H54 (cell line): ENCODE measurements at regions not wholly inside any gene's neighbourhood (a gene's known extent, or its start where the extent isn't known, plus 50 kb on each side); places are given as distances from the start of the nearest gene placed in this dataset.
"Not testable (repeated sequence)": the region's sequence is repeated elsewhere in the genome, so short reads cannot be mapped to it uniquely, and the experiment has no call there.

ENCODE experiments used
- DNase-seq: peaks from one replicate; pipeline ENCODE4 v3.0.0; 2011; ENCODE audit warnings: low spot score, mixed read lengths; ENCODE audit not compliant: insufficient read length
- FAIRE-seq: peaks from 3 replicates; lab custom pipeline; 2011; peaks lifted over from hg19 to GRCh38; lab: Jason Lieb, UNC
- POLR2A ChIP-seq: IDR thresholded peaks from 2 replicates; pipeline ENCODE4 v1.6.1; 2011; ENCODE audit warnings: low read depth, mild to moderate bottlenecking, low read length

DNA sequence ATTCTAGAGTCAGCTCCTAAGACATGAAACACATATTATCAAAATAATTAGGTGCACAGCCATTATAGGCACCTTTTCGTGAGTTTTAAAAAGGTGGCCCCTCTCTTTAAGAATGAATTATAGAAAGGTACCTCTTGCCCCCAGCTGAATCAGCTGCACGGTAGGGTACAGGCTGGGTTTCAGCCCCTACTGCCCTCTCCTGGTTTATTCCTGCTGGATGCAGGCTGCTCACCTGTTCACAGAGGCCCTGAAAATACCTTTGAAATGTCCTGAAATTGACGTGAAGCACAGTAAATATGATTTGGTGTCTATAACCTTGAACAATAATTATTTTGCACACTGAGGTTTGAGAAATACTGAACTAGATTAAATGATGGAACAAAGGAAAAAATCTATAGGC lies 504.8 kb upstream of the SGCD start:
- TF ChIP-seq POLR2A, result no peak
- FAIRE-seq, result no peak
- no peak for DNase-seq

DNA sequence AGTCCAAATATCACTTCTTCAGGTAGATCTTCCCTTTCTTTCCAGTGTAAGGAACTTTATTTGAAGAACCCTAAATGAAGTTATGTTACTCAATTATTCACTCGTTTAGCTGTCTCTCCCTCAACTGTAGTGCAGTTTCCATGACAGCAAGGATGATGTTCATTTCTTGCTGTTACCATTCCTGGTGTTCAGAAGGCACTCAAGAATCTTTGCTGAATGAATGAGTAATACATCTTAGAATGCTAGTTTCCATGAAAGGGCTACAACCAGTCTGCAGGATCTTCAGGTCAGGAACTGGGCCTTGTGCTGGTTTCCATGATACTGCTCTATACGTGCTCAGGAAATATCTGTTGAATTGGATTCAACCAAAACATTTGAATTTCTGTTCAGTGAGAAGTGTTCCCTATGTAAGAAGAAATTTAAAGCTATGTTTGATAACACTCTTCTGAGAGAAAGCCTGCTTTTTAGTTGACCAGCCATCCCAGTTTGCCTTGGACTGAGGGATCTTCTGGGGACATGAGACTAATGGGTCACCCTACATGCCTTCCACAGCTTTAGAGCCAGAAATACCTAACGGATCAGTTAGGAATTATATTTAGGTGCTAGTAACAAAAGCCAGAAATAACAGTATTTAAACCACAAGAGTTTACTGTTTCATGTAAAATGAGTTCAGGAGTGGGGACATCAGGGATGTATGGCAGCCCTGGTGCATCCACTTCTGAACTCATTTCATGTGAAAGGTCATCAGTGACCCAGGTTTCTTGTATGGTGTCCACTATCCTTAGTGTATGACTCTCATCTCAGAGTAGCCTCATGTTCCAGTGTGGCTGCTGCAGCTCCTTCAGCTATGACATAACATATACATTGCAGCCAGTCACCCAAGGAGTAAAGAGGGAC lies 500.1 kb upstream of the SGCD start:
- FAIRE-seq, result no peak
- no peak for DNase-seq
- TF ChIP-seq POLR2A, result no peak

DNA sequence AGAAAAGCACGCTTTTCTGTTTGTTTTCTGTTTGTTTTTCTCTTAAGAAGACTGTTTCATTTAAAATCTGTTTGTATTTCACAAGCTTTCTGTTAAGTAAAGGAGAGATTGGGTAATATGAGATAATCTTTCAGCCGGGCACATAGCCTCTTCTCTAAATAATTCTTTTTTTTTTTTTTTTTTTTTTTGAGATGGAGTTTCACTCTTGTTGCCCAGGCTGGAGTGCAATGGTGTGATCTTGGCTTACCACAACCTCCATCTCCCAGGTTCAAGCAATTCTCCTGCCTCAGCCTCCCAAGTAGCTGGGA lies 499.5 kb upstream of the SGCD start:
- FAIRE-seq, result not testable (repeated sequence)

GRCh38 chr5:155827949-155828348 lies 499.0 kb upstream of the SGCD start:
- FAIRE-seq (no peak), DNase-seq (no peak)
- no peak for TF ChIP-seq POLR2A

More for the DNA sequence above, 499.5 kb upstream of the SGCD start:
- not testable (repeated sequence) for DNase-seq

GRCh38 chr5:155831491-155831890 lies 495.5 kb upstream of the SGCD start:
- DNase-seq, result no peak

GRCh38 chr5:155833287-155833686 lies 493.7 kb upstream of the SGCD start:
- no peak for TF ChIP-seq POLR2A
- FAIRE-seq (no peak), DNase-seq (no peak)

More at GRCh38 chr5:155831491-155831890, 495.5 kb upstream of the SGCD start:
- TF ChIP-seq POLR2A, result no peak
- FAIRE-seq, result no peak

- no peak for FAIRE-seq
These were observed 492.5 kb upstream of the SGCD start for GRCh38 chr5:155834271-155834975.

GRCh38 chr5:155836089-155836803 lies 490.7 kb upstream of the SGCD start:
- TF ChIP-seq POLR2A, result no peak
- DNase-seq, result no peak
- no peak for FAIRE-seq

More at GRCh38 chr5:155834271-155834975, 492.5 kb upstream of the SGCD start:
- DNase-seq, result no peak
- no peak for TF ChIP-seq POLR2A

DNA sequence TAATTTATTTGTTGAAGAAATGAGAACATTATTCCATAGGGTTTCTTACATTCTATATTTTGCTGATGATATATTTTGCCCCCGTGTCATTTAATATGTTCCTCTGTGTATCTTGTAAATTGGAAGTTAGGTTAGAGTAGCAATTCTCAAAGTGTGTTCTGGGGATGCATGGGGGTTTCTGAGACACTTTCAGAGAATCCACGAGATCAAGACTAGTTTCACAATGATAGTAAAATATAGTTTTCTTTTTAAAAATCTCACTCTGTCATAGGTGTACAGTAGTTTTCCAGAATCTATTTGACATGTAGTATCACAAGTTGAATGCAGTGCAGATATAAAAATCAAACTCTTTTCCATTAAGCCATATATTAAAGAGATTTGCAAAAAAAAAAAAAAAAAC lies 488.6 kb upstream of the SGCD start:
- no peak for TF ChIP-seq POLR2A
- FAIRE-seq, result no peak
- DNase-seq, result no peak

DNA sequence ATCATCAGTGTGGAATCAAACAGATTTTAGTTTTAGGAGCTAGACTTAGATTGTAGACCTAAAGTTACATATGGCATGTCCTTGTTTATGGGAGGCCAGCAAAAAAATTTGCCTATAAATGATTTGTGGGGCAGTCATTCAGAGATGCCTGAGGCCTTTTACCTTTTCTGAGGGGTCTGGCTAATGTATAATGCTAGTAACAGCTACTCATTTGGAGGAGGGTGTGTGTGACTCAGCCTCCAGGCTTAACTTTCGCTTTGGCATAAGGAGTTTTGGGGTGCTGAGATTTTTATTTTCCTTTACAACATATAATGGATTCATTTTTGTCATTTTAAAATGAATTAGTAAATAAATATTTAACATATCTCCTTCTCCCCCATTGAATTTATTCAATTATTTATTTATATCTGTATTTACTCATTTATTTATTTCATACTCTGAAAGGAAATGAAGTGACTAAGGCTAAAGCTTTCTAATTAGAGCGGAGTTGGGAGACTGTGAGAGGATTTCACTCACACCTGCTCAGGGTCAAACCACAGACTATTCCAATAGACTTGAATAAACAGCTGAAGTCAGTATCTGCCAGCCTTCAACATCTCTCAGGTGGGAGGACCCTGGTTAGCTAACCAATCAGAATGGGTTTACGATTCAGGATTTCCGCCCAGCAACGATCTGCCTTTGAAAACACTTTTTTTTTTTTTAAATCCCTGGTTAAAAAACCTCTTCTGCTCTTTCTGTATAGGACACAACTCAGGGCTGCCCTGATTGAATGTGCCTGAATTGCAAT lies 487.5 kb upstream of the SGCD start:
- DNase-seq (no peak), FAIRE-seq (no peak)
- no peak for TF ChIP-seq POLR2A

DNA sequence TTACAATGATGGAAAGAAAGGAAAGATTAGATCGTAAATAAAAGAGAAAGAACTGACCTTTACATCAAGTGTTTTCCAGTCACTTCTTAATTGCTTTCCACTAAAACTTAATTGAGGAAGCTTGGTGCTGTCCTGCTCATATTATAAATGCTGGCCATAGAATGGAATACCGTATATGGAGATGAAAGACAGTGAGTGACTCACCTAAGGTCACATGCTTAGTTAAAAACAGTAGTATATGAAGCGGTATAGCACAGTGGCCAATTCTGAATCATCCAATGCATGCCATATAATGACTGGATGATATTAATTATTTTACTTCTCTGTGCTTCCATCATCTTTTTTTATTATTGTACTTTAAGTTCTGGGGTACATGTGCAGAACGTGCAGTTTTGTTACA lies 482.4 kb upstream of the SGCD start:
- no peak for FAIRE-seq
- DNase-seq, result no peak
- no peak for TF ChIP-seq POLR2A

DNA sequence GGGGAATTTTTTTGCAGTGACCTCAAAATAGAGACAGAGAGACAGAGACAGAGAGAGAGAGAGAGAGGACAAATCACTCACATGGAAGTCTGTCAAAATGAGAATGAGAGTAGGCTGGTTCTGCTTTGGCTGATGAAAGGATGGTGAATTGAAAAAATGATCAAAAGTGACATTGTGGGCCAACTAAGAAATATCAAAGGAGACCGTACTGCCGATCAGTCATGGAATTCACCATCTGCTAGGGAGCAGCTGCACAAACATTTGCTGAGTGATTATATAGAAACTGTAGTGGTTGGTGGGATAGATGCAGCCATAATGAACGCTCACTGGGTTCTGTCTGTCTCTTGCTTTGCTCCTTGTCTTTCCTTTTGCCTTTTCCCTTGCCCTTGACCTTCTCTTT lies 476.6 kb upstream of the SGCD start:
- FAIRE-seq, result no peak
- TF ChIP-seq POLR2A, result no peak
- no peak for DNase-seq

GRCh38 chr5:155866971-155867370 lies 460.0 kb upstream of the SGCD start:
- no peak for FAIRE-seq
- TF ChIP-seq POLR2A, result no peak
- DNase-seq, result no peak
